Upper lobe of right lung (tissue), 1 donor: ENCODE measurements at regions not wholly inside any gene's neighbourhood (a gene's known extent, or its start where the extent isn't known, plus 50 kb on each side); places are given as distances from the start of the nearest gene placed in this dataset.

Experiments used
- ATAC-seq: fragments of 200-7000 bp; cut with Tn5 transposase; one replicate; pipeline ENCODE4 v1.9.1; 2020; ENCODE audit warnings: mild to moderate bottlenecking, moderate library complexity
- DNase-seq: peaks from one replicate; pipeline ENCODE4 v3.0.0-alpha.2; 2020
- H3K27ac ChIP-seq: fragments of 200-600 bp; one replicate; pipeline ENCODE4 v1.8.0; 2022
- H3K27me3 ChIP-seq: fragments of 200-600 bp; one replicate; pipeline ENCODE4 v1.8.0; 2022; ENCODE audit warnings: mild to moderate bottlenecking
- H3K36me3 ChIP-seq: fragments of 200-600 bp; one replicate; pipeline ENCODE4 v1.8.0; 2022
- H3K4me1 ChIP-seq: fragments of 200-600 bp; one replicate; pipeline ENCODE4 v1.8.0; 2022
- H3K4me3 ChIP-seq: fragments of 200-600 bp; one replicate; pipeline ENCODE4 v1.8.0; 2022; ENCODE audit warnings: mild to moderate bottlenecking
- H3K9me3 ChIP-seq: fragments of 200-600 bp; one replicate; pipeline ENCODE4 v1.8.0; 2022
- CTCF ChIP-seq: fragments of 200-600 bp; IDR thresholded peaks from one replicate; pipeline ENCODE4 v1.8.0; 2022; ENCODE audit warnings: antibody characterized with exemption
- intact Hi-C: fragments of 100-400 bp; cut with DNase I; formaldehyde crosslinking; loops from one replicate; pipeline ENCODE4 v1.11.0; 2022
- donor health status: DM: no; HTN: yes; CAD: no; lungs with severe emphysema.

- no peaks in the 10 kb centered on the region for H3K4me1 ChIP-seq
- H3K4me3 ChIP-seq = no peak overlapping the region
- no peaks in the 10 kb centered on the region for H3K9me3 ChIP-seq
- intact Hi-C loops = no loop called here
- H3K27ac ChIP-seq = no peak overlapping the region
- no peak for TF ChIP-seq CTCF
- no peaks in the 10 kb centered on the region for H3K36me3 ChIP-seq
- ATAC-seq (no peak), DNase-seq (no peak)
- no peaks in the 10 kb centered on the region for H3K27me3 ChIP-seq
Observed at GRCh38 chr18:1244397-1245122, 339.9 kb downstream of the ADCYAP1 start.

GRCh38 chr18:1246827-1247226, 342.2 kb downstream of the ADCYAP1 start:
- ATAC-seq (no peak), DNase-seq (no peak)
- intact Hi-C loops = no loop called here
- Histone ChIP-seq H3K36me3 (no peaks in the 10 kb centered on the region), H3K4me3 (no peak overlapping the region), H3K4me1 (no peaks in the 10 kb centered on the region), H3K9me3 (no peaks in the 10 kb centered on the region), H3K27ac (no peak overlapping the region), H3K27me3 (no peaks in the 10 kb centered on the region)
- TF ChIP-seq CTCF = no peak

- Histone ChIP-seq H3K9me3 (no peaks in the 10 kb centered on the region), H3K27me3 (no peaks in the 10 kb centered on the region), H3K4me1 (no peaks in the 10 kb centered on the region), H3K27ac (no peak overlapping the region), H3K36me3 (no peaks in the 10 kb centered on the region), H3K4me3 (no peak overlapping the region)
- ATAC-seq (no peak), DNase-seq (no peak)
- intact Hi-C loops = no loop called here
- TF ChIP-seq CTCF = no peak
Observed at GRCh38 chr18:1252534-1252933, 347.9 kb downstream of the ADCYAP1 start.

- no peak for TF ChIP-seq CTCF
- Histone ChIP-seq H3K9me3 (no peaks in the 10 kb centered on the region), H3K4me3 (no peak overlapping the region), H3K27me3 (no peaks in the 10 kb centered on the region), H3K36me3 (no peaks in the 10 kb centered on the region), H3K4me1 (no peaks in the 10 kb centered on the region), H3K27ac (no peak overlapping the region)
- ATAC-seq (no peak), DNase-seq (no peak)
- intact Hi-C loops = no loop called here
Observed at GRCh38 chr18:1252936-1253335, 348.3 kb downstream of the ADCYAP1 start.

- Histone ChIP-seq H3K36me3 (no peaks in the 10 kb centered on the region), H3K4me3 (no peak overlapping the region), H3K4me1 (no peaks in the 10 kb centered on the region), H3K27me3 (no peaks in the 10 kb centered on the region), H3K9me3 (no peaks in the 10 kb centered on the region), H3K27ac (no peak overlapping the region)
- ATAC-seq (no peak), DNase-seq (no peak)
- no peak for TF ChIP-seq CTCF
- intact Hi-C loops = no loop called here
Observed at GRCh38 chr18:1253827-1254226, 349.2 kb downstream of the ADCYAP1 start.

- DNase-seq (no peak), ATAC-seq (no peak)
Observed at GRCh38 chr18:1261054-1261453, 356.4 kb downstream of the ADCYAP1 start.

More at GRCh38 chr18:1261054-1261453, 356.4 kb downstream of the ADCYAP1 start:
- Histone ChIP-seq H3K27ac (no peak overlapping the region), H3K9me3 (peaks cover 5% of the 10 kb centered on the region), H3K4me1 (no peaks in the 10 kb centered on the region), H3K4me3 (no peak overlapping the region), H3K27me3 (no peaks in the 10 kb centered on the region), H3K36me3 (no peaks in the 10 kb centered on the region)
- no peak for TF ChIP-seq CTCF
- intact Hi-C loops = no loop called here
